Calu3 (cell line): ENCODE measurements at regions not wholly inside any gene's neighbourhood (a gene's known extent, or its start where the extent isn't known, plus 50 kb on each side); places are given as distances from the start of the nearest gene placed in this dataset.
"Not testable (repeated sequence)": the region's sequence is repeated elsewhere in the genome, so short reads cannot be mapped to it uniquely, and the experiment has no call there.

ENCODE experiments used
- BruUV-seq: library from RNA; stranded (reverse); fragments of 400-500 nt; replicated peaks from 2 replicates; lab custom pipeline; 2021; lab: Mats Ljungman, UMichigan
- CTCF ChIA-PET: fragments of 300-600 bp; sonication (Branson Sonifier 250); formaldehyde crosslinking; loops from one replicate; lab custom pipeline; 2022; ENCODE audit warnings: antibody characterized with exemption; lab: Charles Lee
- DNase-seq: peaks from one replicate; pipeline ENCODE4 v3.0.0; 2022
- H3K27ac Mint-ChIP-seq: one replicate; pipeline ENCODE4 v1.8.0; 2022; ENCODE audit warnings: mixed read lengths; ENCODE audit not compliant: unreplicated experiment
- H3K27me3 Mint-ChIP-seq: one replicate; pipeline ENCODE4 v1.8.0; 2022; ENCODE audit warnings: mixed read lengths; ENCODE audit not compliant: unreplicated experiment
- H3K36me3 Mint-ChIP-seq: one replicate; pipeline ENCODE4 v1.8.0; 2022; ENCODE audit warnings: mild to moderate bottlenecking, moderate library complexity, mixed read lengths; ENCODE audit not compliant: insufficient read depth, unreplicated experiment
- H3K4me1 Mint-ChIP-seq: one replicate; pipeline ENCODE4 v1.8.0; 2022; ENCODE audit warnings: mild to moderate bottlenecking, low read depth, mixed read lengths; ENCODE audit not compliant: unreplicated experiment
- H3K4me3 Mint-ChIP-seq: one replicate; pipeline ENCODE4 v1.8.0; 2022; ENCODE audit warnings: mild to moderate bottlenecking, low read depth, moderate library complexity, mixed read lengths; ENCODE audit not compliant: unreplicated experiment
- H3K9me3 Mint-ChIP-seq: one replicate; pipeline ENCODE4 v1.8.0; 2022; ENCODE audit warnings: low read depth, mixed read lengths; ENCODE audit not compliant: unreplicated experiment
- CTCF ChIP-seq: fragments of 200-600 bp; IDR thresholded peaks from one replicate; pipeline ENCODE4 v1.8.0; 2022; ENCODE audit warnings: antibody characterized with exemption; ENCODE audit not compliant: unreplicated experiment
- intact Hi-C: fragments of 100-400 bp; cut with micrococcal nuclease; formaldehyde crosslinking; loops from one replicate; pipeline ENCODE4 v1.10.0; 2022; ENCODE audit not compliant: unreplicated experiment

GRCh38 chr4:142897518-142897917, 51.4 kb upstream of the INPP4B start:
- H3K36me3 Mint-ChIP-seq, CTCF ChIA-PET, H3K4me1 Mint-ChIP-seq, DNase-seq, H3K4me3 Mint-ChIP-seq, BruUV-seq, H3K27ac Mint-ChIP-seq: not testable (repeated sequence)
- intact Hi-C loops, result loop anchor here (2.0 kb wide), 1 partner anchor 35 kb away; no protein-coding TSS in a partner anchor
- H3K27me3 Mint-ChIP-seq, result peaks cover 32% of the 10 kb centered on the region
- H3K9me3 Mint-ChIP-seq, result peaks cover 17% of the 10 kb centered on the region

DNA sequence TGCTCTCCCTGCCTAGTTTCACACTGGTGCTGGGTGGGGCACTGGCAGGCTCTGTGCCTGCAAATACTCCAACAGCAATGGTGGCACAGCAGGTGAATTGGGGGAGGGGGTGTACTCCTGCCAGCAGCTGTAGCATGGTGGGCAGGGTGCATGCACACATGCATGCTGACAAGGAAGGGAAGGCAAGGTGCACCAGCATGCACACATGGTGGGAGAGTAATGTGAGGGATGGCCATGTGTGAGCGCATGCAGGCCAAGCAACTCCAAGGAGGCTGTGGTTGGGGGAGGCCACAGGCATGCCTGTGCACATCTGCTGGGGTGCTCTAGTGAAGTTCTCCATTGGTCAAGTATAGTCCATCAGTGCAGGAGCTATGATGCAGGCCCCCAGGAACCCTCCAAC, 54.5 kb upstream of the INPP4B start:
- no peak overlapping the region for H3K27ac Mint-ChIP-seq
- peaks cover 9% of the 10 kb centered on the region for H3K9me3 Mint-ChIP-seq
- no peak for TF ChIP-seq CTCF
- CTCF ChIA-PET, result no interaction called here
- H3K36me3 Mint-ChIP-seq, result no peaks in the 10 kb centered on the region
- H3K4me1 Mint-ChIP-seq, result no peaks in the 10 kb centered on the region
- no peak overlapping the region for H3K4me3 Mint-ChIP-seq
- intact Hi-C loops, result no loop called here
- BruUV-seq, result no TSS peak
- peaks cover 32% of the 10 kb centered on the region for H3K27me3 Mint-ChIP-seq
- no peak for DNase-seq

DNA sequence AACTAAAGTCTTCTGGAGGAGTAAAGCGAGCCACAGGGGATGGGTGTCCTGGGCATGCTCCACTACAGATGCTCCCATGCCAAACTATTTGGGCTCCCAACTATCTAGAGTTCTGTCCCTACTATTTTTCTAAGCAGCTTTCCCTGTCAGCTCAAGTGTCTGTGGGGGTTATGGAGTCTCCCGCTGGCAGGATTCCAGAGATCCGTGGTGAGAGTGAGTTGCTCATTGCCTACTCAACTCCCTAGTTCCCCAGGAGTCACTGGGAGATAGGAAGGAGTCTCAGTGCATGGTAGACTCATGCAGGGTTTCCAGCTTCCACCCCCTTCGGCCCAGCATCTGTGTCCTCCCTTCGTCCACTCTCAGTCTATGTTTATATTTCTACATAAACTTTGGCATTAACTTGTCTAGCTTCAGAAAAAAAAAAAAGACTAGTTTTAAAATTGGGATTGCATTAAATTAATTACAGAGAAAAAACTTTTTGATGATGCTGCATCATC, 55.1 kb upstream of the INPP4B start:
- CTCF ChIA-PET, result no interaction called here
- H3K9me3 Mint-ChIP-seq, result peaks cover 10% of the 10 kb centered on the region
- H3K4me1 Mint-ChIP-seq, result no peaks in the 10 kb centered on the region
- H3K4me3 Mint-ChIP-seq, result no peak overlapping the region
- intact Hi-C loops, result no loop called here
- peaks cover 27% of the 10 kb centered on the region for H3K27me3 Mint-ChIP-seq
- no peak for TF ChIP-seq CTCF
- no peak overlapping the region for H3K27ac Mint-ChIP-seq
- DNase-seq, result no peak
- no TSS peak for BruUV-seq
- H3K36me3 Mint-ChIP-seq, result no peaks in the 10 kb centered on the region

DNA sequence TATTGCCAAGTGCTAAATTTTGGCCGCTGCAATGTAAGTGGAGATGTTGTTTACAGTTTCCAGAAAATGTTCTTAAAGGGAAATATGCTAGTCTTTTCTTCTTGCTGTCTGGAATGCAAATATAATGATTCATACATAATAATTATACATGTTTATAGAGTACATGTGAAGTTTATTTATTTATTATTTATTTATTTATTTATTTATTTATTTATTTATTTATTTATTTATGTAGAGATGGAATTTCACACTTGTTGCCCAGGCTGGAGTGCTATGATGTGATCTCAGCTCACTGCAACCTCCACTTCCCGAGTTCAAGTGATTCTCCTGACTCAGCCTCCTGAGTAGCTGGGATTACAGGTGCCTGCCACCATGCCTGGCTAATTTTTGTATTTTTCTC, 57.5 kb upstream of the INPP4B start:
- BruUV-seq, H3K4me1 Mint-ChIP-seq, CTCF ChIA-PET, intact Hi-C loops, H3K27ac Mint-ChIP-seq, DNase-seq, H3K9me3 Mint-ChIP-seq, H3K4me3 Mint-ChIP-seq, H3K36me3 Mint-ChIP-seq: not testable (repeated sequence)
- peaks cover 17% of the 10 kb centered on the region for H3K27me3 Mint-ChIP-seq

DNA sequence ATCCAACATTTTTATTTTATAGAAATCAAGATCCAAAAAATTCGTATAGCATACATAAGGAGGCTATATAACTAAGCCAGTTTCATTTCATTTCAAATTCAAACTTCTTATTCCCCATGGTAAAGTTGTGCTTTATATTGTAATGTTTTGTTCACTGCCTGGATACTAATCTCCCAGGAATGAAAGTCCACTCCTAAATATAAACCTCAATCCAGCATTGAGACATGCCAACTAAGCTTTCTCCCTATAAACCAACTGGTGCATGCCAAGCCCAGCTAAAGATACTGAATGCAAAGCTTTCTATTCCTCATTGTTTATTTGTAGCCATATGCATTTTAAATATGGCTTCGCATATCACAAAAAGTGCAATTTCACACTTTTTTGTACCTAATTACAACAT, 63.8 kb upstream of the INPP4B start:
- Mint-ChIP-seq H3K9me3 (peaks cover 6% of the 10 kb centered on the region), H3K27ac (no peak overlapping the region), H3K27me3 (no peaks in the 10 kb centered on the region), H3K36me3 (no peaks in the 10 kb centered on the region), H3K4me3 (no peak overlapping the region), H3K4me1 (no peaks in the 10 kb centered on the region)
- intact Hi-C loops, result no loop called here
- DNase-seq, result no peak
- CTCF ChIA-PET, result no interaction called here
- BruUV-seq, result no TSS peak
- TF ChIP-seq CTCF, result no peak
